GM23248 (cell line): ENCODE measurements at regions not wholly inside any gene's neighbourhood (a gene's known extent, or its start where the extent isn't known, plus 50 kb on each side); places are given as distances from the start of the nearest gene placed in this dataset.
A peak's percentile ranks its signal among the peaks of the same experiment; 100 is the strongest.

Experiments
- DNase-seq: peaks from one replicate; pipeline ENCODE4 v3.0.0-alpha.2; 2015
- H2AFZ ChIP-seq: fragments of 200-600 bp; sonication (generic); 2 replicates; pipeline ENCODE4 v1.6.1; 2016; ENCODE audit warnings: antibody characterized with exemption
- H3F3A ChIP-seq: fragments of 200-600 bp; sonication (generic); 2 replicates; pipeline ENCODE4 v1.6.1; 2016; ENCODE audit warnings: mild to moderate bottlenecking, antibody characterized with exemption, mixed run types; ENCODE audit not compliant: insufficient read depth
- H3K27ac ChIP-seq: fragments of 200-600 bp; sonication (generic); 2 replicates; pipeline ENCODE4 v1.5.1; 2016; ENCODE audit warnings: mild to moderate bottlenecking
- H3K27me3 ChIP-seq: fragments of 200-600 bp; sonication (generic); replicated peaks from 2 replicates; pipeline ENCODE4 v1.6.1; 2016; ENCODE audit warnings: mild to moderate bottlenecking; ENCODE audit not compliant: insufficient read depth
- H3K36me3 ChIP-seq: fragments of 200-600 bp; sonication (generic); 2 replicates; pipeline ENCODE4 v1.6.1; 2016; ENCODE audit warnings: low read depth, mild to moderate bottlenecking
- H3K4me1 ChIP-seq: fragments of 200-600 bp; sonication (generic); 2 replicates; pipeline ENCODE4 v1.6.1; 2016; ENCODE audit warnings: mild to moderate bottlenecking; ENCODE audit not compliant: insufficient read depth
- H3K4me2 ChIP-seq: fragments of 200-600 bp; sonication (generic); one replicate; pipeline ENCODE4 v1.6.1; 2016; ENCODE audit warnings: mild to moderate bottlenecking; ENCODE audit not compliant: unreplicated experiment
- H3K4me3 ChIP-seq: fragments of 200-600 bp; sonication (generic); 2 replicates; pipeline ENCODE4 v1.5.1; 2016; ENCODE audit warnings: mild to moderate bottlenecking
- H3K79me2 ChIP-seq: fragments of 200-600 bp; sonication (generic); 2 replicates; pipeline ENCODE4 v1.6.1; 2016; ENCODE audit warnings: mild to moderate bottlenecking; ENCODE audit not compliant: insufficient read depth
- H3K9ac ChIP-seq: fragments of 200-600 bp; sonication (generic); 2 replicates; pipeline ENCODE4 v1.6.1; 2016; ENCODE audit warnings: mild to moderate bottlenecking
- H3K9me2 ChIP-seq: fragments of 200-600 bp; sonication (generic); 2 replicates; pipeline ENCODE4 v1.6.1; 2016; ENCODE audit warnings: mixed run types, mild to moderate bottlenecking, moderate library complexity; ENCODE audit not compliant: insufficient read depth
- H3K9me3 ChIP-seq: fragments of 200-600 bp; sonication (generic); one replicate; pipeline ENCODE4 v1.6.1; 2017; ENCODE audit warnings: low read depth
- H4K20me1 ChIP-seq: fragments of 200-600 bp; sonication (generic); 2 replicates; pipeline ENCODE4 v1.6.0; 2016; ENCODE audit not compliant: insufficient read depth
- EZH2 ChIP-seq: fragments of 200-600 bp; sonication (generic); IDR thresholded peaks from 2 replicates; pipeline ENCODE4 v1.6.1; 2018; ENCODE audit warnings: antibody characterized with exemption, mild to moderate bottlenecking; ENCODE audit not compliant: insufficient read depth, poor library complexity, severe bottlenecking
- EZH2phosphoT487 ChIP-seq: fragments of 200-600 bp; sonication (generic); IDR thresholded peaks from 2 replicates; pipeline ENCODE4 v1.6.1; 2018; ENCODE audit warnings: antibody characterized with exemption, moderate library complexity, mild to moderate bottlenecking, low read depth; ENCODE audit not compliant: insufficient read depth
- WGBS, 2 experiments: methylation state at CpG; one replicate each; pipeline ENCODE4 v1.1.6; 2015 to 2017; ENCODE audit warnings: low lambda C conversion rate in 2 of 2, low coverage in 1 of 2; ENCODE audit errors: missing lambda C conversion rate in 2 of 2; 5-methylcytosine and 5-hydroxymethylcytosine counted together
- in situ Hi-C: fragments of 300-500 bp; cut with MboI; formaldehyde crosslinking; loops from 2 replicates; pipeline ENCODE4 v1.15.0; 2020

- in situ Hi-C loops, result no loop called here
- no peak for DNase-seq
- Histone ChIP-seq H3K79me2 (no peaks in the 10 kb centered on the region), H3K4me2 (no peak overlapping the region), H4K20me1 (no peaks in the 10 kb centered on the region), H3K9me2 (no peaks in the 10 kb centered on the region), H3K36me3 (no peaks in the 10 kb centered on the region), H3K9me3 (no peaks in the 10 kb centered on the region), H3K27ac (no peak overlapping the region), H3K4me1 (no peaks in the 10 kb centered on the region), H3K9ac (no peak overlapping the region), H3K4me3 (no peak overlapping the region), H3F3A (no peaks in the 10 kb centered on the region), H2AFZ (no peak overlapping the region), H3K27me3 (no peaks in the 10 kb centered on the region)
- WGBS, 2 experiments, result 77 to 85% methylated on average over 5 of the region's 5 CpGs
- TF ChIP-seq EZH2phosphoT487 (no peak), EZH2 (no peak)
These were observed 56.2 kb upstream of the ANXA1 start for GRCh38 chr9:73095425-73095824.

GRCh38 chr9:73093740-73094379 lies 57.8 kb upstream of the ANXA1 start:
- in situ Hi-C loops, result no loop called here
- peak; percentile 56 for DNase-seq
- TF ChIP-seq EZH2 (no peak), EZH2phosphoT487 (no peak)

GRCh38 chr9:73093016-73093739 lies 58.5 kb upstream of the ANXA1 start:
- no peaks in the 10 kb centered on the region for H3K79me2 ChIP-seq
- H3K9me3 ChIP-seq, result no peaks in the 10 kb centered on the region
- H4K20me1 ChIP-seq, result no peaks in the 10 kb centered on the region
- peak overlapping the region; percentile 62; the same call in 1 of the 2 replicates for H3K4me3 ChIP-seq
- H3K9me2 ChIP-seq, result no peaks in the 10 kb centered on the region
- peak overlapping the region; percentile 57; the same call in 1 of the 2 replicates for H3K9ac ChIP-seq
- no peaks in the 10 kb centered on the region for H3K27me3 ChIP-seq
- TF ChIP-seq EZH2 (no peak), EZH2phosphoT487 (no peak)
- peak overlapping the region; percentile 82 for H2AFZ ChIP-seq
- H3K36me3 ChIP-seq, result no peaks in the 10 kb centered on the region
- peak overlapping the region; percentile 74 for H3K4me2 ChIP-seq
- in situ Hi-C loops, result no loop called here
- H3K4me1 ChIP-seq, result no peaks in the 10 kb centered on the region
- H3K27ac ChIP-seq, result no peak overlapping the region
- H3F3A ChIP-seq, result no peaks in the 10 kb centered on the region
- DNase-seq, result peak; percentile 9

More at GRCh38 chr9:73093740-73094379, 57.8 kb upstream of the ANXA1 start:
- Histone ChIP-seq H4K20me1 (no peaks in the 10 kb centered on the region), H3K36me3 (no peaks in the 10 kb centered on the region), H3F3A (no peaks in the 10 kb centered on the region), H3K9ac (peak overlapping the region; percentile 57), H3K4me2 (peak overlapping the region; percentile 74), H3K9me3 (no peaks in the 10 kb centered on the region), H3K27me3 (no peaks in the 10 kb centered on the region), H3K9me2 (no peaks in the 10 kb centered on the region), H2AFZ (peak overlapping the region; percentile 82), H3K4me3 (peak overlapping the region; percentile 62), H3K27ac (no peak overlapping the region), H3K4me1 (no peaks in the 10 kb centered on the region), H3K79me2 (no peaks in the 10 kb centered on the region)
- 49 to 53% methylated on average over 5 of the region's 5 CpGs for whole genome bisulfite sequencing, 2 experiments

GRCh38 chr9:73091909-73092308 lies 59.8 kb upstream of the ANXA1 start:
- no peak overlapping the region for H2AFZ ChIP-seq
- H3K4me3 ChIP-seq, result no peak overlapping the region
- H3F3A ChIP-seq, result no peaks in the 10 kb centered on the region
- in situ Hi-C loops, result no loop called here
- no peaks in the 10 kb centered on the region for H3K9me2 ChIP-seq
- H3K36me3 ChIP-seq, result no peaks in the 10 kb centered on the region
- H3K9ac ChIP-seq, result no peak overlapping the region
- no peaks in the 10 kb centered on the region for H4K20me1 ChIP-seq
- H3K4me1 ChIP-seq, result no peaks in the 10 kb centered on the region
- H3K9me3 ChIP-seq, result no peaks in the 10 kb centered on the region
- TF ChIP-seq EZH2phosphoT487 (no peak), EZH2 (no peak)
- no peak overlapping the region for H3K27ac ChIP-seq
- WGBS, 2 experiments, result 99 to 100% methylated on average over 2 of the region's 2 CpGs
- no peaks in the 10 kb centered on the region for H3K27me3 ChIP-seq
- H3K4me2 ChIP-seq, result no peak overlapping the region
- DNase-seq, result no peak
- H3K79me2 ChIP-seq, result no peaks in the 10 kb centered on the region
